Endodermal cell (in vitro differentiated cells): ENCODE measurements at regions not wholly inside any gene's neighbourhood (a gene's known extent, or its start where the extent isn't known, plus 50 kb on each side); places are given as distances from the start of the nearest gene placed in this dataset.

Experiments used
- DNase-seq: peaks from one replicate; pipeline ENCODE4 v3.0.0-alpha.2; 2017
- H3K27ac ChIP-seq: 2 replicates; pipeline ENCODE4 v1.5.1; 2013; ENCODE audit warnings: mild to moderate bottlenecking, low read depth, low read length, moderate library complexity
- H3K27me3 ChIP-seq: 2 replicates; pipeline ENCODE4 v1.6.1; 2013; ENCODE audit warnings: mild to moderate bottlenecking, low read length, moderate library complexity; ENCODE audit not compliant: insufficient read depth, control insufficient read depth, poor library complexity, severe bottlenecking
- H3K36me3 ChIP-seq: 2 replicates; pipeline ENCODE4 v1.7.0; 2013; ENCODE audit warnings: mild to moderate bottlenecking, low read length, moderate library complexity; ENCODE audit not compliant: control insufficient read depth, insufficient read depth
- H3K4me1 ChIP-seq: one replicate; pipeline ENCODE4 v1.7.0; 2013; ENCODE audit warnings: low read length; ENCODE audit not compliant: control insufficient read depth, insufficient read depth
- H3K4me3 ChIP-seq: 2 replicates; pipeline ENCODE4 v1.5.1; 2013; ENCODE audit warnings: mild to moderate bottlenecking, low read length, moderate library complexity
- H3K9ac ChIP-seq: 2 replicates; pipeline ENCODE4 v1.6.1; 2013; ENCODE audit warnings: mild to moderate bottlenecking, low read length, moderate library complexity; ENCODE audit not compliant: poor library complexity, severe bottlenecking; ENCODE audit errors: extremely low read depth
- H3K9me3 ChIP-seq: 2 replicates; pipeline ENCODE4 v1.6.1; 2013; ENCODE audit warnings: mild to moderate bottlenecking, low read length, moderate library complexity; ENCODE audit not compliant: control insufficient read depth
- H3K27ac Mint-ChIP-seq: 2 replicates; pipeline ENCODE4 v1.8.0; 2020; ENCODE audit warnings: mixed read lengths
- H3K27me3 Mint-ChIP-seq: 2 replicates; pipeline ENCODE4 v1.8.0; 2021; ENCODE audit warnings: mild to moderate bottlenecking, mixed read lengths; ENCODE audit not compliant: insufficient read depth
- H3K36me3 Mint-ChIP-seq: 2 replicates; pipeline ENCODE4 v1.8.0; 2020; ENCODE audit warnings: low read depth, mixed read lengths
- H3K4me1 Mint-ChIP-seq: 2 replicates; pipeline ENCODE4 v1.8.0; 2020; ENCODE audit warnings: mixed read lengths
- H3K4me3 Mint-ChIP-seq: 2 replicates; pipeline ENCODE4 v1.8.0; 2020; ENCODE audit warnings: mild to moderate bottlenecking, moderate library complexity, mixed read lengths
- H3K9me3 Mint-ChIP-seq: 2 replicates; pipeline ENCODE4 v1.8.0; 2020; ENCODE audit warnings: mild to moderate bottlenecking, mixed read lengths
- WGBS, 2 experiments: methylation state at CpG; one replicate each; pipeline versions ENCODE4 v1.1.5 to v1.1.7; 2013; ENCODE audit warnings: missing lambda C conversion rate in 2 of 2, mixed read lengths in 1 of 2; ENCODE audit not compliant: insufficient coverage in 1 of 2, insufficient read length in 1 of 2; 5-methylcytosine and 5-hydroxymethylcytosine counted together
- TF ChIP-seq, protein P1 (sequence below): fragments of 200-600 bp; sonication (generic); conservative IDR thresholded peaks from 2 replicates; pipeline ENCODE4 v1.5.0; 2021; ENCODE audit warnings: antibody characterized with exemption, mild to moderate bottlenecking

GRCh38 chr13:78915015-78915414, 256.1 kb upstream of the OBI1 start:
- Mint-ChIP-seq H3K27ac (no peak overlapping the region), H3K27me3 (peaks cover 23% of the 10 kb centered on the region), H3K9me3 (no peaks in the 10 kb centered on the region), H3K36me3 (no peaks in the 10 kb centered on the region), H3K4me3 (no peak overlapping the region), H3K4me1 (peaks cover 2% of the 10 kb centered on the region)
- no peaks in the 10 kb centered on the region for H3K36me3 ChIP-seq
- no peak overlapping the region for H3K4me3 ChIP-seq
- no peaks in the 10 kb centered on the region for H3K9me3 ChIP-seq
- peaks cover 2% of the 10 kb centered on the region for H3K4me1 ChIP-seq
- H3K9ac ChIP-seq: no peak overlapping the region
- WGBS, 2 experiments: 94 to 100% methylated on average over 1 to 4 of the region's 4 CpGs
- DNase-seq: no peak
- no peak overlapping the region for H3K27ac ChIP-seq
- H3K27me3 ChIP-seq: no peaks in the 10 kb centered on the region
- TF ChIP-seq, protein P1, sequence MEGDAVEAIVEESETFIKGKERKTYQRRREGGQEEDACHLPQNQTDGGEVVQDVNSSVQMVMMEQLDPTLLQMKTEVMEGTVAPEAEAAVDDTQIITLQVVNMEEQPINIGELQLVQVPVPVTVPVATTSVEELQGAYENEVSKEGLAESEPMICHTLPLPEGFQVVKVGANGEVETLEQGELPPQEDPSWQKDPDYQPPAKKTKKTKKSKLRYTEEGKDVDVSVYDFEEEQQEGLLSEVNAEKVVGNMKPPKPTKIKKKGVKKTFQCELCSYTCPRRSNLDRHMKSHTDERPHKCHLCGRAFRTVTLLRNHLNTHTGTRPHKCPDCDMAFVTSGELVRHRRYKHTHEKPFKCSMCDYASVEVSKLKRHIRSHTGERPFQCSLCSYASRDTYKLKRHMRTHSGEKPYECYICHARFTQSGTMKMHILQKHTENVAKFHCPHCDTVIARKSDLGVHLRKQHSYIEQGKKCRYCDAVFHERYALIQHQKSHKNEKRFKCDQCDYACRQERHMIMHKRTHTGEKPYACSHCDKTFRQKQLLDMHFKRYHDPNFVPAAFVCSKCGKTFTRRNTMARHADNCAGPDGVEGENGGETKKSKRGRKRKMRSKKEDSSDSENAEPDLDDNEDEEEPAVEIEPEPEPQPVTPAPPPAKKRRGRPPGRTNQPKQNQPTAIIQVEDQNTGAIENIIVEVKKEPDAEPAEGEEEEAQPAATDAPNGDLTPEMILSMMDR: no peak

DNA sequence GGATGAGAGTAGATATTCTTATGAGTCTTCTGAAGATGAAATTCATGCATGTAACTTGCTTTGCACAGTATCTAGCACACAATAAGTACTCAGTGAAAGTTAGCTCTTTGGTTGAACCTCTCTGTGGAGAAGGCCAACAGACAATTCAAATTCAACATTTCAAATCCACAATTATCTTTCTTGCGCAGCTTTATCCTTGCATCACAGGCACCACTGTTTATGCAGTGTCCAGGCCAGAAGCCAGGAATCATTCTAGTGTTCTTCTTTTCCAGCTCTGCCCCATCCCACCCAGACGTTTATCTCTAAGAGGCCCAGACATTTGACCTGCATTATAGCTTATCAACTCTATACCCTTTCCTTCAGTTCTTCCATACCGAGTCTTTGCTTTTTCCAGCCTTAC, 254.7 kb upstream of the OBI1 start:
- WGBS, 2 experiments: 87 to 93% methylated on average over 3 of the region's 3 CpGs
- H3K4me1 ChIP-seq: peaks cover 4% of the 10 kb centered on the region
- peaks cover 16% of the 10 kb centered on the region for H3K4me1 Mint-ChIP-seq

GRCh38 chr13:78910147-78910546, 251.2 kb upstream of the OBI1 start:
- TF ChIP-seq, protein P1: no peak
- WGBS, 2 experiments: 90 to 91% methylated on average over 6 to 7 of the region's 7 CpGs
- Mint-ChIP-seq H3K4me3 (no peak overlapping the region), H3K36me3 (no peaks in the 10 kb centered on the region), H3K27me3 (peaks cover 29% of the 10 kb centered on the region), H3K4me1 (peaks cover 20% of the 10 kb centered on the region), H3K9me3 (no peaks in the 10 kb centered on the region), H3K27ac (no peak overlapping the region)
- Histone ChIP-seq H3K27me3 (no peaks in the 10 kb centered on the region), H3K4me1 (peaks cover 4% of the 10 kb centered on the region), H3K27ac (no peak overlapping the region), H3K9ac (no peak overlapping the region), H3K4me3 (no peak overlapping the region), H3K9me3 (no peaks in the 10 kb centered on the region), H3K36me3 (no peaks in the 10 kb centered on the region)
- no peak for DNase-seq

More for the DNA sequence above, 254.7 kb upstream of the OBI1 start:
- Mint-ChIP-seq H3K9me3 (no peaks in the 10 kb centered on the region), H3K27ac (no peak overlapping the region), H3K4me3 (no peak overlapping the region), H3K27me3 (peaks cover 26% of the 10 kb centered on the region), H3K36me3 (no peaks in the 10 kb centered on the region)
- no peak overlapping the region for H3K4me3 ChIP-seq
- no peaks in the 10 kb centered on the region for H3K27me3 ChIP-seq
- DNase-seq: no peak
- no peaks in the 10 kb centered on the region for H3K9me3 ChIP-seq
- TF ChIP-seq, protein P1: no peak
- H3K27ac ChIP-seq: no peak overlapping the region
- no peak overlapping the region for H3K9ac ChIP-seq
- no peaks in the 10 kb centered on the region for H3K36me3 ChIP-seq
